ENCODE measurements at regions not wholly inside any gene's neighbourhood (a gene's known extent, or its start where the extent isn't known, plus 50 kb on each side); places are given as distances from the start of the nearest gene placed in this dataset.

- ChIA-PET CTCF (interaction anchor here (1.4 kb wide), 1 partner anchor 9 kb away, joined by 4 read pairs; no protein-coding TSS in a partner anchor), POLR2A (no interaction called here)
- no peaks in the 10 kb centered on the region for H3K27me3 ChIP-seq (ENCODE audit: control insufficient read depth, insufficient read depth, low read length)
- DNase-seq (ENCODE audit: low read depth), result no peak
- H3K4me3 ChIP-seq (ENCODE audit: low read depth, low read length), result no peak overlapping the region
- no peaks in the 10 kb centered on the region for H3K36me3 ChIP-seq (ENCODE audit: control insufficient read depth, insufficient read depth, low read length)
- TF ChIP-seq CTCF (IDR thresholded peaks at IDR 0.05; ENCODE audit: insufficient read depth, low read depth, low read length), result no peak
Observed at GRCh38 chr5:57592236-57592635, 109.6 kb upstream of the ACTBL2 start.

GRCh38 chr5:57586649-57587048, 104.0 kb upstream of the ACTBL2 start:
- Histone ChIP-seq H3K27me3 (ENCODE audit: control insufficient read depth, insufficient read depth, low read length) (no peaks in the 10 kb centered on the region), H3K4me3 (ENCODE audit: low read depth, low read length) (no peak overlapping the region), H3K36me3 (ENCODE audit: control insufficient read depth, insufficient read depth, low read length) (no peaks in the 10 kb centered on the region)
- CTCF ChIA-PET, result no interaction called here
- DNase-seq (ENCODE audit: low read depth), result no peak
- no peak for TF ChIP-seq CTCF (IDR thresholded peaks at IDR 0.05; ENCODE audit: insufficient read depth, low read depth, low read length)
- POLR2A ChIA-PET, result no interaction called here

GRCh38 chr5:57582578-57583070, 100.0 kb upstream of the ACTBL2 start:
- ChIA-PET POLR2A (no interaction called here), CTCF (interaction anchor here (0.9 to 2.1 kb wide), 4 partner anchors 8 to 84 kb away, joined by 3 to 7 read pairs (median 4); no protein-coding TSS in a partner anchor)

GRCh38 chr5:57581772-57582171, 99.2 kb upstream of the ACTBL2 start:
- H3K4me3 ChIP-seq (ENCODE audit: low read depth, low read length), result no peak overlapping the region
- ChIA-PET POLR2A (no interaction called here), CTCF (interaction anchor here (1.3 to 2.1 kb wide), 3 partner anchors 10 to 279 kb away, joined by 3 to 7 read pairs (median 4); no protein-coding TSS in a partner anchor)
- H3K36me3 ChIP-seq (ENCODE audit: control insufficient read depth, insufficient read depth, low read length), result no peaks in the 10 kb centered on the region
- no peak for TF ChIP-seq CTCF (IDR thresholded peaks at IDR 0.05; ENCODE audit: insufficient read depth, low read depth, low read length)
- no peak for DNase-seq (ENCODE audit: low read depth)
- peaks cover 3% of the 10 kb centered on the region; the same call in 1 of the 2 replicates for H3K27me3 ChIP-seq (ENCODE audit: control insufficient read depth, insufficient read depth, low read length)

More at GRCh38 chr5:57582578-57583070, 100.0 kb upstream of the ACTBL2 start:
- Histone ChIP-seq H3K27me3 (ENCODE audit: control insufficient read depth, insufficient read depth, low read length) (peaks cover 3% of the 10 kb centered on the region; the same call in 1 of the 2 replicates), H3K36me3 (ENCODE audit: control insufficient read depth, insufficient read depth, low read length) (no peaks in the 10 kb centered on the region), H3K4me3 (ENCODE audit: low read depth, low read length) (no peak overlapping the region)
- no peak for TF ChIP-seq CTCF (IDR thresholded peaks at IDR 0.05; ENCODE audit: insufficient read depth, low read depth, low read length)
- no peak for DNase-seq (ENCODE audit: low read depth)

- H3K36me3 ChIP-seq (ENCODE audit: control insufficient read depth, insufficient read depth, low read length), result no peaks in the 10 kb centered on the region
- no peak for DNase-seq (ENCODE audit: low read depth)
- POLR2A ChIA-PET, result no interaction called here
- peaks cover 3% of the 10 kb centered on the region; the same call in 1 of the 2 replicates for H3K27me3 ChIP-seq (ENCODE audit: control insufficient read depth, insufficient read depth, low read length)
- TF ChIP-seq CTCF (IDR thresholded peaks at IDR 0.05; ENCODE audit: insufficient read depth, low read depth, low read length), result no peak
- H3K4me3 ChIP-seq (ENCODE audit: low read depth, low read length), result no peak overlapping the region
- CTCF ChIA-PET, result interaction anchor here (1.3 to 2.0 kb wide), 2 partner anchors 82 to 278 kb away, joined by 3 to 7 read pairs; no protein-coding TSS in a partner anchor
Observed at GRCh38 chr5:57581222-57581621, 98.6 kb upstream of the ACTBL2 start.

Data from BJ (cell line).